ENCODE measurements at regions not wholly inside any gene's neighbourhood (a gene's known extent, or its start where the extent isn't known, plus 50 kb on each side); places are given as distances from the start of the nearest gene placed in this dataset.
A peak's percentile ranks its signal among the peaks of the same experiment; 100 is the strongest.
"Not testable (repeated sequence)": the region's sequence is repeated elsewhere in the genome, so short reads cannot be mapped to it uniquely, and the experiment has no call there.

- Histone ChIP-seq H3K4me1 (ENCODE audit: control insufficient read depth, insufficient read depth, low read length, poor library complexity, severe bottlenecking) (no peaks in the 10 kb centered on the region), H3K27ac (ENCODE audit: insufficient read depth, low read length, poor library complexity, severe bottlenecking) (no peak overlapping the region), H3K36me3 (ENCODE audit: control insufficient read depth, insufficient read depth, low read length) (peaks cover 6% of the 10 kb centered on the region), H3K4me3 (ENCODE audit: low read depth, low read length) (no peak overlapping the region), H3K9me3 (ENCODE audit: control insufficient read depth in 2 of 2, low read length in 2 of 2) (no peaks in the 10 kb centered on the region), H3K27me3 (ENCODE audit: control insufficient read depth, insufficient read depth, low read length) (no peaks in the 10 kb centered on the region)
- ATAC-seq (ENCODE audit: low read depth in 2 of 2): no peak
- Mint-ChIP-seq H3K4me3 (no peak overlapping the region), H3K36me3 (peaks cover 36% of the 10 kb centered on the region), H3K27ac (no peak overlapping the region), H3K9me3 (peaks cover 0 to 4% (median 1%) of the 10 kb centered on the region in 7 donors), H3K27me3 (no peaks in the 10 kb centered on the region), H3K4me1 (peaks cover 6 to 28% (median 17%) of the 10 kb centered on the region in 4 donors)
- no peak for DNase-seq
These were observed 52.0 kb downstream of the PRORP start for GRCh38 chr14:35174342-35174741.

DNA sequence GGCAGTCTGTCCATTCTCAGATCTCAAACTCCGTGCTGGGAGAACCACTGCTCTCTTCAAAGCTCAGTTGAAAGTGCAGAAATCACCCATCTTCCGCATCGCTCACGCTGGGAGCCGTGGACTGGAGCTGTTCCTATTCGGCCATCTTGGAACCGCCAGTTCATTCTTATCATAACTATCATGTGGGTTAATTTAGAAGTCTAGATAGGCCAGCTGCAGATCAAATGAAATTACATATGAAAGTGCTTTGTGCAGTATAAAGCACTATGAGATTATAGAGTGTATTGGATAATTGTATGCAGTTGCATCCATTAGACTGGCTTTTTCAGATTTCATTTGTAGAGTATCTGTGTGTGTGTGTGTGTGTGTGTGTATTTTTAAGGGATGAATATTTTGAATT is 57.8 kb downstream of the PRORP start:
- H3K4me1 ChIP-seq (ENCODE audit: control insufficient read depth, insufficient read depth, low read length, poor library complexity, severe bottlenecking): no peaks in the 10 kb centered on the region
- DNase-seq: no peak
- Mint-ChIP-seq H3K36me3 (peaks cover 27% of the 10 kb centered on the region), H3K27me3 (no peaks in the 10 kb centered on the region), H3K27ac (no peak overlapping the region), H3K4me1 (peaks cover 10 to 23% (median 12%) of the 10 kb centered on the region in 4 donors), H3K9me3 (peaks cover 0 to 2% (median 0%) of the 10 kb centered on the region in 7 donors), H3K4me3 (no peak overlapping the region)
- H3K9me3 ChIP-seq (ENCODE audit: control insufficient read depth in 2 of 2, low read length in 2 of 2): no peaks in the 10 kb centered on the region
- no peak overlapping the region for H3K27ac ChIP-seq (ENCODE audit: insufficient read depth, low read length, poor library complexity, severe bottlenecking)
- no peak overlapping the region for H3K4me3 ChIP-seq (ENCODE audit: low read depth, low read length)
- H3K36me3 ChIP-seq (ENCODE audit: control insufficient read depth, insufficient read depth, low read length): peaks cover 20% of the 10 kb centered on the region
- H3K27me3 ChIP-seq (ENCODE audit: control insufficient read depth, insufficient read depth, low read length): no peaks in the 10 kb centered on the region
- ATAC-seq (ENCODE audit: low read depth in 2 of 2): no peak

- H3K4me3 Mint-ChIP-seq; H3K4me1 ChIP-seq (ENCODE audit: control insufficient read depth, insufficient read depth, low read length, poor library complexity, severe bottlenecking); H3K27me3 ChIP-seq (ENCODE audit: control insufficient read depth, insufficient read depth, low read length); H3K27ac ChIP-seq (ENCODE audit: insufficient read depth, low read length, poor library complexity, severe bottlenecking); DNase-seq; H3K9me3 Mint-ChIP-seq; H3K27me3 Mint-ChIP-seq; ATAC-seq (ENCODE audit: low read depth in 2 of 2); H3K4me3 ChIP-seq (ENCODE audit: low read depth, low read length); H3K9me3 ChIP-seq (ENCODE audit: control insufficient read depth in 2 of 2, low read length in 2 of 2): not testable (repeated sequence)
- peaks cover 0 to 12% (median 4%) of the 10 kb centered on the region in 4 donors for H3K4me1 Mint-ChIP-seq
- peaks cover 24% of the 10 kb centered on the region for H3K36me3 Mint-ChIP-seq
- peak overlapping the region in 1 of 3 donors; percentile 2 for H3K27ac Mint-ChIP-seq
- H3K36me3 ChIP-seq (ENCODE audit: control insufficient read depth, insufficient read depth, low read length): peaks cover 27% of the 10 kb centered on the region
These were observed 62.5 kb downstream of the PRORP start for GRCh38 chr14:35184891-35185290.

DNA sequence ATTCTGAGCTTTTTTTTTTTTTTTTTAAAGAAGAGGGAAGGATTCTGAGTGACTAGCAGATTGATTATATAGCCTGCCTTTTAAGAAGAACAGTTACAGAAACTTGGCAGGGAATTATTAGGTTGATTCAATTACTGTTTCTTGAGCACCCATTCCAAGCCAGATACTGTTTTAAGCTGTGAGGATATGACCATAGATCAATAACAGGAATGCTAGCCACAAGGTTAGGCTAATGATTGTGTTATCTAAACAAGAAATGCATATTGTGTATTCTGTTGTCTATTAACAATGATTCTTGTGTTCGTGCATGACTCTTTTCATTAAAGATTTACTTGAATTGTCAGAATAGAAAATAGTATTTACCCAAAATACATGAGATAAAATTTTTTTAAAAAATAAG is 67.1 kb downstream of the PRORP start:
- H3K4me3 ChIP-seq (ENCODE audit: low read depth, low read length): no peak overlapping the region
- H3K27me3 ChIP-seq (ENCODE audit: control insufficient read depth, insufficient read depth, low read length): no peaks in the 10 kb centered on the region
- no peaks in the 10 kb centered on the region for H3K27me3 Mint-ChIP-seq
- H3K27ac Mint-ChIP-seq: no peak overlapping the region
- peaks cover 0 to 4% (median 0%) of the 10 kb centered on the region in 7 donors for H3K9me3 Mint-ChIP-seq
- H3K9me3 ChIP-seq (ENCODE audit: control insufficient read depth in 2 of 2, low read length in 2 of 2): no peaks in the 10 kb centered on the region
- H3K36me3 Mint-ChIP-seq: peaks cover 38% of the 10 kb centered on the region
- peaks cover 0 to 13% (median 3%) of the 10 kb centered on the region in 4 donors for H3K4me1 Mint-ChIP-seq
- H3K36me3 ChIP-seq (ENCODE audit: control insufficient read depth, insufficient read depth, low read length): peaks cover 27% of the 10 kb centered on the region
- no peak for ATAC-seq (ENCODE audit: low read depth in 2 of 2)
- no peaks in the 10 kb centered on the region for H3K4me1 ChIP-seq (ENCODE audit: control insufficient read depth, insufficient read depth, low read length, poor library complexity, severe bottlenecking)
- DNase-seq: no peak
- H3K27ac ChIP-seq (ENCODE audit: insufficient read depth, low read length, poor library complexity, severe bottlenecking): no peak overlapping the region
- H3K4me3 Mint-ChIP-seq: no peak overlapping the region

DNA sequence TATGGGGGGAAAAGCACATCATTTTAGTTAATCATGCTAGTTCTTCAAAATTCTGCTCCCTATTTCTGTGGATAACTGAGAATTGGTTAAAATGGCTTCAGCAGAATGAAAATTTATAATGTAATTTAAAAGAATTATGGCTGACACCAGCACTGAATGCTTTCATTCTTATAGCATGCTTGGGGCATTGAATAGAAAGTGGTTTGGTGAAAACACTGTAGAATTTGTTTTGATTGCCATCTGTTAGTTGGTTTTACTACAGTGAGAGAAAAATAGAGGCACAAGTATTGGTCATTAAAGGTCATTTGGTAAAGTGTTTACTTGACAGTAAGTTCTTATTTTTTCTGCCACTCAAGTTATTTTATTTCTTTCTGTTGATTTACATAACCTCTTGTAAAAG is 70.8 kb downstream of the PRORP start:
- no peak for ATAC-seq (ENCODE audit: low read depth in 2 of 2)
- Mint-ChIP-seq H3K4me1 (peaks cover 7 to 27% (median 8%) of the 10 kb centered on the region in 4 donors), H3K9me3 (peaks cover 0 to 4% (median 0%) of the 10 kb centered on the region in 7 donors), H3K4me3 (no peak overlapping the region), H3K36me3 (peaks cover 24% of the 10 kb centered on the region), H3K27me3 (no peaks in the 10 kb centered on the region), H3K27ac (no peak overlapping the region)
- H3K9me3 ChIP-seq (ENCODE audit: control insufficient read depth in 2 of 2, low read length in 2 of 2): no peaks in the 10 kb centered on the region
- DNase-seq: no peak
- H3K27me3 ChIP-seq (ENCODE audit: control insufficient read depth, insufficient read depth, low read length): no peaks in the 10 kb centered on the region
- H3K27ac ChIP-seq (ENCODE audit: insufficient read depth, low read length, poor library complexity, severe bottlenecking): no peak overlapping the region
- H3K36me3 ChIP-seq (ENCODE audit: control insufficient read depth, insufficient read depth, low read length): peaks cover 20% of the 10 kb centered on the region
- H3K4me1 ChIP-seq (ENCODE audit: control insufficient read depth, insufficient read depth, low read length, poor library complexity, severe bottlenecking): no peaks in the 10 kb centered on the region
- H3K4me3 ChIP-seq (ENCODE audit: low read depth, low read length): no peak overlapping the region

DNA sequence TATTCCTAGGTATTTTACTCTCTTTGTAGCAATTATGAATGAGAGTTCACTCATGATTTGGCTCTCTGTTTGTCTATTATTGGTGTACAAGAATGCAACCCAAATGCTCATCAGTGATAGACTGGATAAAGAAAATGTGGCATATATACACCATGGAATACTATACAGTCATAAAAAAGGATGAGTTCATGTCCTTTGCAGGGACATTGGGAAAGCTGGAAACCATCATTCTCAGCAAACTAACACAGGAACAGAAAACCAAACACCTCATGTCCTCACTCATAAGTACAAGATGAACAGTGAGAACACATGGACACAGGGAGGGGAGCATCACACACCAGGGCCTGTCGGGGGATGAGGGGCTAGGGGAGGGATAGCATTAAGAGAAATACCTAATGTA is 71.8 kb downstream of the PRORP start:
- ATAC-seq (ENCODE audit: low read depth in 2 of 2); DNase-seq: not testable (repeated sequence)

GRCh38 chr14:35196571-35196970 is 74.2 kb downstream of the PRORP start:
- Histone ChIP-seq H3K4me3 (ENCODE audit: low read depth, low read length) (no peak overlapping the region), H3K36me3 (ENCODE audit: control insufficient read depth, insufficient read depth, low read length) (peaks cover 10% of the 10 kb centered on the region), H3K27me3 (ENCODE audit: control insufficient read depth, insufficient read depth, low read length) (no peaks in the 10 kb centered on the region), H3K4me1 (ENCODE audit: control insufficient read depth, insufficient read depth, low read length, poor library complexity, severe bottlenecking) (peaks cover 8% of the 10 kb centered on the region), H3K27ac (ENCODE audit: insufficient read depth, low read length, poor library complexity, severe bottlenecking) (no peak overlapping the region), H3K9me3 (ENCODE audit: control insufficient read depth in 2 of 2, low read length in 2 of 2) (no peaks in the 10 kb centered on the region)
- peaks cover 27% of the 10 kb centered on the region for H3K36me3 Mint-ChIP-seq
- ATAC-seq (ENCODE audit: low read depth in 2 of 2) (peak in 1 of 2 donors; percentile 12), DNase-seq (peak in 1 of 3 donors; percentile 16)
- peak overlapping the region; percentile 0 to 57 (median 9) for H3K27ac Mint-ChIP-seq
- peaks cover 13 to 29% (median 14%) of the 10 kb centered on the region in 4 donors for H3K4me1 Mint-ChIP-seq
- H3K4me3 Mint-ChIP-seq: no peak overlapping the region
- H3K9me3 Mint-ChIP-seq: peaks cover 0 to 4% (median 0%) of the 10 kb centered on the region in 7 donors
- H3K27me3 Mint-ChIP-seq: no peaks in the 10 kb centered on the region

More for the DNA sequence above, 71.8 kb downstream of the PRORP start:
- H3K4me3 ChIP-seq (ENCODE audit: low read depth, low read length); H3K27ac Mint-ChIP-seq; H3K9me3 Mint-ChIP-seq; H3K27me3 ChIP-seq (ENCODE audit: control insufficient read depth, insufficient read depth, low read length); H3K4me1 ChIP-seq (ENCODE audit: control insufficient read depth, insufficient read depth, low read length, poor library complexity, severe bottlenecking); H3K27me3 Mint-ChIP-seq; H3K27ac ChIP-seq (ENCODE audit: insufficient read depth, low read length, poor library complexity, severe bottlenecking); H3K4me3 Mint-ChIP-seq; H3K9me3 ChIP-seq (ENCODE audit: control insufficient read depth in 2 of 2, low read length in 2 of 2): not testable (repeated sequence)
- Mint-ChIP-seq H3K4me1 (peaks cover 7 to 27% (median 8%) of the 10 kb centered on the region in 4 donors), H3K36me3 (peaks cover 24% of the 10 kb centered on the region)
- peaks cover 20% of the 10 kb centered on the region for H3K36me3 ChIP-seq (ENCODE audit: control insufficient read depth, insufficient read depth, low read length)

GRCh38 chr14:35197015-35197414 is 74.7 kb downstream of the PRORP start:
- DNase-seq: no peak
- Histone ChIP-seq H3K27me3 (ENCODE audit: control insufficient read depth, insufficient read depth, low read length) (no peaks in the 10 kb centered on the region), H3K27ac (ENCODE audit: insufficient read depth, low read length, poor library complexity, severe bottlenecking) (no peak overlapping the region), H3K9me3 (ENCODE audit: control insufficient read depth in 2 of 2, low read length in 2 of 2) (no peaks in the 10 kb centered on the region), H3K36me3 (ENCODE audit: control insufficient read depth, insufficient read depth, low read length) (peaks cover 7% of the 10 kb centered on the region), H3K4me3 (ENCODE audit: low read depth, low read length) (no peak overlapping the region), H3K4me1 (ENCODE audit: control insufficient read depth, insufficient read depth, low read length, poor library complexity, severe bottlenecking) (peaks cover 8% of the 10 kb centered on the region)
- H3K4me3 Mint-ChIP-seq: no peak overlapping the region
- H3K27me3 Mint-ChIP-seq: no peaks in the 10 kb centered on the region
- peaks cover 23% of the 10 kb centered on the region for H3K36me3 Mint-ChIP-seq
- ATAC-seq (ENCODE audit: low read depth in 2 of 2): peak; percentile 37 to 43
- peaks cover 13 to 29% (median 15%) of the 10 kb centered on the region in 4 donors for H3K4me1 Mint-ChIP-seq
- H3K9me3 Mint-ChIP-seq: peaks cover 0 to 4% (median 0%) of the 10 kb centered on the region in 7 donors
- peak overlapping the region in 2 of 3 donors; percentile 0 to 57 for H3K27ac Mint-ChIP-seq

All from CD4-positive, CD25-positive, alpha-beta regulatory T cell (primary cell).